DOHH2 (cell line): ENCODE measurements at regions not wholly inside any gene's neighbourhood (a gene's known extent, or its start where the extent isn't known, plus 50 kb on each side); places are given as distances from the start of the nearest gene placed in this dataset.

ENCODE experiments used
- CTCF ChIP-seq: fragments of 200-600 bp; sonication (generic); IDR thresholded peaks from one replicate; pipeline ENCODE4 v1.5.1; 2014; ENCODE audit warnings: antibody characterized with exemption, mild to moderate bottlenecking, low read depth, low read length; ENCODE audit not compliant: poor library complexity, severe bottlenecking
- EZH2phosphoT487 ChIP-seq: fragments of 200-600 bp; sonication (generic); IDR thresholded peaks from 2 replicates; pipeline ENCODE4 v1.6.1; 2017; ENCODE audit warnings: borderline replicate concordance, mild to moderate bottlenecking, antibody characterized with exemption, low read length, moderate library complexity, mixed read lengths

- TF ChIP-seq CTCF, result no peak
- TF ChIP-seq EZH2phosphoT487, result no peak
Measured at GRCh38 chr9:88723751-88724150, 188.8 kb downstream of the NXNL2 start.
